Activated naive CD8-positive, alpha-beta T cell treated with anti-CD3 and anti-CD28 coated beads for 36 hours (primary cell): ENCODE measurements at regions not wholly inside any gene's neighbourhood (a gene's known extent, or its start where the extent isn't known, plus 50 kb on each side); places are given as distances from the start of the nearest gene placed in this dataset.

Experiments
- DNase-seq: peaks from one replicate; pipeline ENCODE4 v3.0.0; 2021
- H3K27ac Mint-ChIP-seq: one replicate; pipeline ENCODE4 v1.8.0; 2022; ENCODE audit warnings: mild to moderate bottlenecking, moderate library complexity, mixed read lengths
- H3K27me3 Mint-ChIP-seq: one replicate; pipeline ENCODE4 v1.8.0; 2022; ENCODE audit warnings: mild to moderate bottlenecking, mixed read lengths
- H3K36me3 Mint-ChIP-seq: one replicate; pipeline ENCODE4 v1.8.0; 2021; ENCODE audit warnings: mild to moderate bottlenecking, mixed read lengths
- H3K4me1 Mint-ChIP-seq: one replicate; pipeline ENCODE4 v1.8.0; 2021; ENCODE audit warnings: mixed read lengths
- H3K4me3 Mint-ChIP-seq: one replicate; pipeline ENCODE4 v1.8.0; 2022; ENCODE audit warnings: mild to moderate bottlenecking, moderate library complexity, mixed read lengths
- H3K9me3 Mint-ChIP-seq: one replicate; pipeline ENCODE4 v1.8.0; 2022; ENCODE audit warnings: mixed read lengths

DNA sequence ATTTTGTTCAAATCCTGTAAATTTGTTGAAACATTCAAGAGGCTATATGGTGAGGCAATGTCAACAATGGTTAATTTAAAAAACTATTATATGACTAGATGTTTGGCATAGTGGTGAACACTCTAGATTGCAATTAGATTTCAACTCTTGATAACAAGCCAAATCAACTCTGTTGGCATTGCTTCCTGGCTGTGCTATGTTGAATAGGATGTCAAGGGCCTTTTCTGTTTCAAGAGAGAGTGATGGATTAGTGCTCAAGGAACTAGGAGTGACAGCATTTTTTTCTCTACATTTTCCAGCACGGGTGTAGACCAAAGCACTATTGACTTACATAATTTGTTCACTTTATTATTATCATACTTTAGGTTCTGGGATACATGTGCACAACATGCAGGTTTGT, 172.4 kb upstream of the KCNH7 start:
- DNase-seq, result no peak
- Mint-ChIP-seq H3K4me3 (no peak overlapping the region), H3K36me3 (no peaks in the 10 kb centered on the region), H3K9me3 (peaks cover 7% of the 10 kb centered on the region), H3K4me1 (no peaks in the 10 kb centered on the region), H3K27ac (no peak overlapping the region), H3K27me3 (no peaks in the 10 kb centered on the region)

DNA sequence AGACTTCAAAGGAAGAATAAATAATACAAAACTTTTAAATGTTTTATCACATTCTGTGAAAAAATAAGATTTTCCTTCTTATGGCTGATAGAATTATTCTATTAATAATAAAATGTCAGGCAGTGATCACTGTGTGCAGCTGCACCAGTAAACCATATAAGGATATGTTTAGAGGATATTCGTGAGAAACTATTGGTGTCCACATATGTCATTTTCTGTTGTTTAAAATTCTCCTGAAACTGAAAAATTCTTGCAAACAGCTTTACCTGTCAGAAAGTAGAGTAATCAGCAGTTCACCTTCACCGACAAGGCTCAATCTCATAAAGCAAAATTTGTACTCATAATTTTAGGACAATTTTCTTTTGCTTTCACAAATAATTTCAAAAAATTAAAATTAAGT, 170.1 kb upstream of the KCNH7 start:
- H3K4me1 Mint-ChIP-seq, result no peaks in the 10 kb centered on the region
- peaks cover 2% of the 10 kb centered on the region for H3K9me3 Mint-ChIP-seq
- no peaks in the 10 kb centered on the region for H3K27me3 Mint-ChIP-seq
- no peak for DNase-seq
- no peak overlapping the region for H3K27ac Mint-ChIP-seq
- H3K36me3 Mint-ChIP-seq, result no peaks in the 10 kb centered on the region
- no peak overlapping the region for H3K4me3 Mint-ChIP-seq

DNA sequence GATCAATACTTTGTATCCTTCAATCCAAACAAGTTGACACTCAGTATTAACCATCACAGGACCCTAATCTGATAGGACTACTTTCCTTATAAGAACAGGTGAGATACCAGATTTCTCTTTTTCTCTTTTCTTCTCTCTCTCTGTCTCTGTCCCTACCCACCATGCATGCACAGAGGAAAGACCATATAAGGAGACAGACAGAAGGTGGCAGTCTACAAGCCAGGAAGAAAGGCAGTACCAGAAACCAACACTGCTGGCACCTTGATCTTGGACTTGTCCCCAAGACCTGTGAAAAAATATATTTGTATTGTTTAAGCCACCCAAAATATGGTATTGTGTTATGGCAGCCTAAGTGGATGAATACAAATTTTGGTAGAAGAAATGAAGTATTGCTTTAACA, 156.2 kb upstream of the KCNH7 start:
- no peak for DNase-seq
- H3K36me3 Mint-ChIP-seq, result no peaks in the 10 kb centered on the region

DNA sequence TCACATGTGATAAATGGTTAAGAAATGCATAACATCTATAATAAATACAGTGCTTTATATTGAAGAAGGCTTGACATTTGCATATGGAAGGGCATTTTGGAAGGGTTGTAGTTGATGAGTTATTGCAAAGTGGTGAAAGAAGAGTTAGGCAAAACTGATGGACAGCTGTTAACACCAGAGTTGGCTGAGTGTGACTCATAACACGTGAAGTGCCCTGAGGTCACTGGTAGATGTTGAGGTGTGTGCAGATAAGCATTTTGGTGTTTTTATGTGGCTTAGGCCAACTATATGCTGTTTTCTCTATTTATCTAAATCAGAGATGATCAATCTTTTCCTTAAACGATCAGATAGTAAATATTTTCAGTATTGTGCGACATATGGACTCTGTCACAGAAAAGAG, 154.3 kb upstream of the KCNH7 start:
- no peaks in the 10 kb centered on the region for H3K27me3 Mint-ChIP-seq
- no peak overlapping the region for H3K4me3 Mint-ChIP-seq
- H3K9me3 Mint-ChIP-seq, result peaks cover 3% of the 10 kb centered on the region
- H3K4me1 Mint-ChIP-seq, result no peaks in the 10 kb centered on the region
- H3K27ac Mint-ChIP-seq, result no peak overlapping the region
- H3K36me3 Mint-ChIP-seq, result no peaks in the 10 kb centered on the region
- no peak for DNase-seq

More for the DNA sequence above, 156.2 kb upstream of the KCNH7 start:
- Mint-ChIP-seq H3K4me3 (no peak overlapping the region), H3K27me3 (no peaks in the 10 kb centered on the region), H3K9me3 (peaks cover 2% of the 10 kb centered on the region), H3K4me1 (no peaks in the 10 kb centered on the region), H3K27ac (no peak overlapping the region)

DNA sequence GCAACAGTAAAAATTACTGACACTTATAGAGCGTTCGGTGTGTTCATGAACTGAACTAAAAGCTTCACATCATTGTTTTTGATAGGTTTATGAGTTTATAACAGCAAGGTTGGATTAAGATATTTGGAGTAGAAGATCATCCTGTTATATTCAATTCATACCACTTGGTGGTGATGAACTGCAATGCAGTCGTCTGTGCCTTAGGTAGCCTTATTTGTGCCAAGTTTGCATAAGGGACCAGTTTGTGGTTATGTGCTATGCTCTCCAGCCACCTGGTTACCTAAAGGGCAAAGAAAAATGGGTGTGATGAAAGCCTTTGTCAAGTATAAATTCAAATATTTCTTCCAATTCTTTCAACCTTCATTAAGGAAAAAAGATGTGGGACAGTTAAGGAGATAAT, 150.9 kb upstream of the KCNH7 start:
- no peak overlapping the region for H3K27ac Mint-ChIP-seq
- no peaks in the 10 kb centered on the region for H3K4me1 Mint-ChIP-seq
- no peaks in the 10 kb centered on the region for H3K27me3 Mint-ChIP-seq
- DNase-seq, result no peak
- H3K4me3 Mint-ChIP-seq, result no peak overlapping the region
- H3K9me3 Mint-ChIP-seq, result peaks cover 3% of the 10 kb centered on the region
- no peaks in the 10 kb centered on the region for H3K36me3 Mint-ChIP-seq

DNA sequence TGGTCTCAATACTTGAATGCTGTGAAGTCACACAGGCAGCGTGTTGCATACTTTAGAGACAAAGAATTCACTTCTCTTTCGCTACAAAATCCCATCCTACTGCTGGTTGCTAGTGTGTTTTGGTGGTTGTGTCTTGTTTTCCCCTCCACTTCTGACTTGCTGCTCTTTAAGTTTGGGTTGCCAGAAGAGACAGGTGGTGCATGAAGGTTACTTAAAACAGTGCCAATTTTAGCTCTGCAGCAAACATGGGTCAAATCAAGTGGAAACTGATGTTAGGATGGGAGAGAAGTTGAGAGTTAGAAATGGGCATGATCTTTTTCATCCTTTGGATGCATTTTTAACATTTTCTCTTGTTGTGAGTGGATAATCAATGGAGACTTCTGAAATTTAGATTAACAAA, 136.2 kb upstream of the KCNH7 start:
- H3K36me3 Mint-ChIP-seq, result no peaks in the 10 kb centered on the region
- H3K9me3 Mint-ChIP-seq, result no peaks in the 10 kb centered on the region
- no peak for DNase-seq

DNA sequence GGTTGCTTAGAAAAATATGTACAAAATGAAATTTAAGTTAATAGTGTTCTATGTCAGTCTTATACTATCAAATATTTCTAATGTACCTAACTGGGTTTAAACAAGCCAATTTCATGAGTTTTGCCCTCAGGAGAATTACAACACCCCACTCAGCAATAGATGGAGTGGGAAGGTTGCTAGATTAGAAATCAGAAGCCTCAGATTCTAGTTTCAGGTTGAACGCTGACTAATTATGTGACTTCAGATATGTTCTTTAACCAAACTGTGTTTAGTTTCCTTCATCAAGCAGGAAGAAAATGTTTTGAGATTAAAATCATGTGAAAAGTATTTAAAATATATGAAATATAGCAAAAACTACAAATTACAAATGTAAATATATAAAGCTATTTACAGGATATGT, 133.8 kb upstream of the KCNH7 start:
- H3K36me3 Mint-ChIP-seq, result no peaks in the 10 kb centered on the region
- H3K27ac Mint-ChIP-seq, result no peak overlapping the region
- H3K9me3 Mint-ChIP-seq, result no peaks in the 10 kb centered on the region
- no peaks in the 10 kb centered on the region for H3K4me1 Mint-ChIP-seq
- no peak overlapping the region for H3K4me3 Mint-ChIP-seq
- no peak for DNase-seq
- H3K27me3 Mint-ChIP-seq, result no peaks in the 10 kb centered on the region

More for the DNA sequence above, 136.2 kb upstream of the KCNH7 start:
- H3K27ac Mint-ChIP-seq, result no peak overlapping the region
- no peaks in the 10 kb centered on the region for H3K27me3 Mint-ChIP-seq
- H3K4me3 Mint-ChIP-seq, result no peak overlapping the region
- H3K4me1 Mint-ChIP-seq, result no peaks in the 10 kb centered on the region

DNA sequence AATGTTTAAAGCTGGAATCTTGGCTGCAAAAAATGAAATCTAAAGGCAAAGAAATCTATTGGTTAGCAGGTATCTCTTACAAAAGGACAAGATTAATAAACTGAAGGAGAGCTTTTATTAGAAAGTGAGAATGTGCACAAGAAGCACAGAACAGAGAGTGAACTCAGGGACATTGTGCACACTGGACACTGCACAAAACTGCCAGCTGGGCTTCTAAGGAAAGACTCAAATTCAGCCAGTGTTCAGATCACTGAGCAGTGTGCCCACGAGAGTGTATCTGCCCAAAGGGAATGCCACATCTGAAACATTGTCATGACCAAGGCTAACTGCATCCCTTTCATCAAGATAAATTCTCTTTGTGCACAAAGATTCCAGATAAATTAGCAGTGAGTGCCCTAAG, 129.7 kb upstream of the KCNH7 start:
- DNase-seq, result no peak
- Mint-ChIP-seq H3K36me3 (no peaks in the 10 kb centered on the region), H3K27me3 (no peaks in the 10 kb centered on the region), H3K27ac (no peak overlapping the region), H3K4me3 (no peak overlapping the region), H3K4me1 (no peaks in the 10 kb centered on the region), H3K9me3 (no peaks in the 10 kb centered on the region)

DNA sequence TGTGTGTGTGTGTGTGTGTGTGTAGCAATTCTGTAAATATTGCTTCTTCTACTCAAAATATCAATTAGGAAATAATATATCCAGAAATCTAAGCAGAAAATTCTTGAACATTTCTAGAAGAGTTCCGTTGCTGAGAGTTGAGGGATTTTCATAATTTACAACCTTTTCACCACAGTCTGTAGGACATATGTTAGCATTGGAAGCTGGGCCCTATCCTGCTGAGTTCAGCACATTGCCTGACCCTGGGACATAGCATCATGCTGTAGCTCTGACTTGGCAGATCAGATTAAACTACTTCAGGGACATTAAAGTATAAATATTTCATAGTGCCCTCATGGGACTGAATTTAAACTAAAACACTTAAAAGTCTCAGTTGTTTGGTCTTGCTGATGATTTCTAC, 129.2 kb upstream of the KCNH7 start:
- Mint-ChIP-seq H3K4me1 (no peaks in the 10 kb centered on the region), H3K27ac (no peak overlapping the region), H3K4me3 (no peak overlapping the region), H3K27me3 (no peaks in the 10 kb centered on the region), H3K9me3 (no peaks in the 10 kb centered on the region), H3K36me3 (no peaks in the 10 kb centered on the region)
- DNase-seq, result no peak

DNA sequence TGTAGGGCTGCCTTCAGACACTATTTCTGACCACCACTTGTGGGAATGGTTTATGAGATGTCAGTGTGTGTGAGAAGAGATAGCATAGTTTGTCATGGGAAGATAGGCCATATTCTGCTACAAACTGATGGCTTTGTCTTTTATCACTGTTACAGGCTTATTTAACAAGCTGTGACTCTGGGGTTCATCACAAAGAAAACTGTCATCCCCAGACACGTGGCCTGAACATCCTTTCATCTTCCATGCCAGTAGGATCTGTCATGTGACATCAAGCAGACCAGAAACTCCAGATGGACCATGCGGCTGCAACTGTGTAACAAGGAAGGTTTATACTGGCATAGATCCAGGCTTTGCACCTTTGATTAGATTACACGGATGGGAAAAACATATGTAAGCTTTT, 128.6 kb upstream of the KCNH7 start:
- H3K27ac Mint-ChIP-seq, result no peak overlapping the region
- H3K4me1 Mint-ChIP-seq, result no peaks in the 10 kb centered on the region
- no peak overlapping the region for H3K4me3 Mint-ChIP-seq
- no peaks in the 10 kb centered on the region for H3K9me3 Mint-ChIP-seq
- DNase-seq, result no peak
- H3K36me3 Mint-ChIP-seq, result no peaks in the 10 kb centered on the region
- H3K27me3 Mint-ChIP-seq, result no peaks in the 10 kb centered on the region

DNA sequence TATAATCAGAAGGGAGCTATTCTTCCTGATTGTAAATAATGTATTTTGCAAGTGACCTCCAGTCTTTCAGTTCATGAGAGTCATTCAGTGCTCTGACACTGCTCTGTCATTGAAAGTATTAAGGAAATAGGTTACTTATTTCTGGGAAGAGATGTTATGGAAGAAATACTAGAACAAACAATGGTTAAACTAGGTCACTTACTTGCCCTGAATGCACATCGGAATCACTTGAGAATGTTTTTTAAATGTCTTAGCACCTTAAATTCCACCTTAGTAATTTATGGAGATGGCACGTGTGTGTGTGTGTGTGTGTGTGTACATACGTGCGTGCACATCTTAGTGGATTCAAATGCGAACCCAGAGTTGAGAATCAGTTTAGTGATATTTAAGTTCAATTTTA, 126.6 kb upstream of the KCNH7 start:
- Mint-ChIP-seq H3K27ac (no peak overlapping the region), H3K36me3 (no peaks in the 10 kb centered on the region), H3K4me3 (no peak overlapping the region), H3K27me3 (no peaks in the 10 kb centered on the region), H3K9me3 (peaks cover 5% of the 10 kb centered on the region), H3K4me1 (no peaks in the 10 kb centered on the region)
- no peak for DNase-seq

DNA sequence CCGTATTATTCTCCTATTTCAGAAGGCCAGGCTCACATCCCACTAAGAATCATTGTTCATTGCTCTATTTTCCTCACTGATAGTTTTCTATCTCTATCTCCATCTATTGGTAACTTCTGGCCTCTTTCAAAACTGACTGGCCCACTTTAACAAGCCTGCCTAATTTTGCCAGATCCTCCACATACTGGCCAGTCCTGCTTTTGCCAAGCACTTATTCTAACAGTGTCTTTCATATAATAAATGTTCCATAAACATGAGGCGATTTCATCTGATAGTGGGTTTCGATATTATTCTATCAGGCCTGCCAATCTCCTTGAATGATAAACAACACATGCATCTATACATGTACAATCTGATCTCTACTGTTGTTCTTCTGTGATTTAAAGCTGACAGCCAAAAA, 125.9 kb upstream of the KCNH7 start:
- no peaks in the 10 kb centered on the region for H3K36me3 Mint-ChIP-seq
- H3K27ac Mint-ChIP-seq, result no peak overlapping the region
- H3K4me3 Mint-ChIP-seq, result no peak overlapping the region
- H3K4me1 Mint-ChIP-seq, result no peaks in the 10 kb centered on the region
- DNase-seq, result no peak
- peaks cover 5% of the 10 kb centered on the region for H3K9me3 Mint-ChIP-seq
- H3K27me3 Mint-ChIP-seq, result no peaks in the 10 kb centered on the region

DNA sequence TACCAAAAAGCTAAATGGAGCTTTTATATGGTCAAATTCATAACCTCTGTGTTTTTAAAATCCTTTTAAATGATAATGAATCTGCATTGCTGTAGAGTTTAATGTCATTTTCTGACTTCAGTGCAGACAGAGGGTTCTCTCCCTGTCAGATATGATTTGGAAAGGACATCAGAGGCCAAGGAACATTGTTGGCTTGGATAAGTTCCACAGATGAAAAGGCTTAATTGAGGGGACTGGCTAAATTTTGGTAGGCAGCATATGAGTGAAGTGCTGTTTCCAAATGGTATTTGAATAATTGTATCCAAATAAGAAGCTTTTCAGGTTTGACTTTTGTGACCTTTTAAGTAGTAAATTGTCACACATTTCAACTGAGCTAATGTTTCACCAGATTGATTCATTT, 124.6 kb upstream of the KCNH7 start:
- no peak for DNase-seq
- Mint-ChIP-seq H3K36me3 (no peaks in the 10 kb centered on the region), H3K27me3 (no peaks in the 10 kb centered on the region), H3K9me3 (peaks cover 7% of the 10 kb centered on the region), H3K27ac (no peak overlapping the region), H3K4me1 (no peaks in the 10 kb centered on the region), H3K4me3 (no peak overlapping the region)

DNA sequence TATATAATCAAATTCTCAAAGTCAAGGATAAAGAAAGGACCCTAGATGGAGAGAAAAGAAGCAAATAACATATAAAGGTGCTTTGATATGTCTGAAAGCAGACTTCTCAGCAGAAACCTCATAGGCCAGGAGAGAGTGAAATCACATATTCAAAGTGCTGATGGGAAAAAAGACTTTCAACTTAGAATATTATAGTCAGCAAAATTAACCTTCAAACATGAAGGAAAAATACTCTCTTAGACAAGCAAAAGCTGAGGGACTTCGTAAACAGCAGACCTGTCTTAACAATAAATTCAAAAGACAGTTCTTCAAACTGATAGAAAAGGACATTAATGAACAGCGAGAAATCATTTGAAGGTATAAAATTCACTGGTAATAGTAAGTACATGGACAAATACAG, 107.2 kb upstream of the KCNH7 start:
- DNase-seq, result no peak
- Mint-ChIP-seq H3K27ac (no peak overlapping the region), H3K4me1 (no peaks in the 10 kb centered on the region), H3K4me3 (no peak overlapping the region), H3K36me3 (no peaks in the 10 kb centered on the region), H3K27me3 (no peaks in the 10 kb centered on the region), H3K9me3 (peaks cover 9% of the 10 kb centered on the region)

DNA sequence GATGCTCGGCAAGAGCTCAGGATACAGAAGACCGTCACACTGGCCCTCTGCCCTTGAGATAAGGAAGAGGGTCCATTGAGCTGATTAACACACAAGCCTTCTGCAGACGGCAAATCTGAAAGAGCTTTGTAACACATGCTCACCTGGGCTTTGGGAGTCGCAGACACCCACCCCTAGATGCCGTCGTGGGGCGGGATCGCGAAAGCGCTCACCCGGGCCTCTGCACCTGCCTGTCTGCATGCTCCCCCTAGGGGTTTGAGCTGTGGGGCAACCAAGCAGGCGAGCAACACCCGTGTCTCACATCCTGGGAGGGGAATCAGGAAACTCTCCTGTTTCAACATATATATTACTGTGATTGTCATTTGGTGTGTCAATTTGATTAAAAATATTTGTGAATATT, 99.8 kb upstream of the KCNH7 start:
- Mint-ChIP-seq H3K4me3 (no peak overlapping the region), H3K4me1 (no peaks in the 10 kb centered on the region), H3K36me3 (no peaks in the 10 kb centered on the region), H3K9me3 (peaks cover 4% of the 10 kb centered on the region), H3K27ac (no peak overlapping the region), H3K27me3 (no peaks in the 10 kb centered on the region)
- DNase-seq, result no peak

DNA sequence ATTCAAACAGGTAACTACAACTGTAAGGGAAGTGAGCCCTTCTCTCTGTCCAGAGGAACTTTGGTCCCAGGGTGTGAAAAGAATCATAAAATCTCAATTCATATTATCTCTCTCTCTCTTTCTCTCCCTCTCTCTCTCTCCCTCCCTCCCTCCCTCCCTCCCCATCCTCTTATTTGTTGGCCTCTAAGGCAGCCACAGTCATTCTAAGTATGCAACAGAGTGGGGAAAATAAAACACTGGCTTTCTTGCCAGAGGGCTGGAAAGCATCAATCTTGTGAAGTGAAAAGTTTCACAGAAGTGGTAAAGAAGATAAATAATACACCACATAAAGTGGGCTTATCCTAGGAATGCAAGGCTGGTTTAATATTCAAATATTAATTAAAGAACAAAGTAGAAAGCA, 95.6 kb upstream of the KCNH7 start:
- H3K27ac Mint-ChIP-seq, result no peak overlapping the region

DNA sequence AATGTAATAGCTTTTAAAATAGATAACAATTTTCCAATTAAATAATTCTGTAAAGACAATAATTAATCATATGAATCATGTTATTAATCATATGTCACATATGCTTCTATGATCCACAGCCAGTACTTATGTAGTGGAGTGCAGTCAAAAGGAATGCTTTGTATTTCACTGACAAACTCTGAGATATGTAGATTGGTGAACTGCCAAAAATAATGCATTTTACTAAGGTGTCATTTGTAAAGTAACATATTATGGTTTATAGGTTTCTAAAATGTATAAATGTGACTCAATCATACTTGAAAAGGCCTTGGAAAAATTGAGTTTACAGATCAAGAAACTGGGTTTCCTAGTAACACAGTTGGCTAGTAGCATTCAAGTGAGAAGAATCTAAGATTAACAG, 93.8 kb upstream of the KCNH7 start:
- no peak overlapping the region for H3K27ac Mint-ChIP-seq
- H3K4me1 Mint-ChIP-seq, result no peaks in the 10 kb centered on the region
- H3K27me3 Mint-ChIP-seq, result no peaks in the 10 kb centered on the region
- no peak overlapping the region for H3K4me3 Mint-ChIP-seq
- DNase-seq, result no peak
- H3K9me3 Mint-ChIP-seq, result peaks cover 3% of the 10 kb centered on the region
- no peaks in the 10 kb centered on the region for H3K36me3 Mint-ChIP-seq

More for the DNA sequence above, 95.6 kb upstream of the KCNH7 start:
- H3K9me3 Mint-ChIP-seq, result peaks cover 4% of the 10 kb centered on the region
- no peaks in the 10 kb centered on the region for H3K36me3 Mint-ChIP-seq
- H3K27me3 Mint-ChIP-seq, result no peaks in the 10 kb centered on the region
- H3K4me3 Mint-ChIP-seq, result no peak overlapping the region
- DNase-seq, result no peak
- no peaks in the 10 kb centered on the region for H3K4me1 Mint-ChIP-seq
